Upper lobe of right lung (tissue), 1 donor: ENCODE measurements at regions not wholly inside any gene's neighbourhood (a gene's known extent, or its start where the extent isn't known, plus 50 kb on each side); places are given as distances from the start of the nearest gene placed in this dataset.

Experiments used
- ATAC-seq: fragments of 200-7000 bp; cut with Tn5 transposase; one replicate; pipeline ENCODE4 v1.9.1; 2020; ENCODE audit warnings: mild to moderate bottlenecking, moderate library complexity
- DNase-seq: peaks from one replicate; pipeline ENCODE4 v3.0.0-alpha.2; 2020
- H3K27ac ChIP-seq: fragments of 200-600 bp; one replicate; pipeline ENCODE4 v1.8.0; 2022
- H3K27me3 ChIP-seq: fragments of 200-600 bp; one replicate; pipeline ENCODE4 v1.8.0; 2022; ENCODE audit warnings: mild to moderate bottlenecking
- H3K36me3 ChIP-seq: fragments of 200-600 bp; one replicate; pipeline ENCODE4 v1.8.0; 2022
- H3K4me1 ChIP-seq: fragments of 200-600 bp; one replicate; pipeline ENCODE4 v1.8.0; 2022
- H3K4me3 ChIP-seq: fragments of 200-600 bp; one replicate; pipeline ENCODE4 v1.8.0; 2022; ENCODE audit warnings: mild to moderate bottlenecking
- H3K9me3 ChIP-seq: fragments of 200-600 bp; one replicate; pipeline ENCODE4 v1.8.0; 2022
- CTCF ChIP-seq: fragments of 200-600 bp; IDR thresholded peaks from one replicate; pipeline ENCODE4 v1.8.0; 2022; ENCODE audit warnings: antibody characterized with exemption
- intact Hi-C: fragments of 100-400 bp; cut with DNase I; formaldehyde crosslinking; loops from one replicate; pipeline ENCODE4 v1.11.0; 2022
- donor health status: DM: no; HTN: yes; CAD: no; lungs with severe emphysema.

- ATAC-seq (peak; percentile 92), DNase-seq (no peak)
- H3K36me3 ChIP-seq = no peaks in the 10 kb centered on the region
Observed at GRCh38 chr18:22032392-22032961, 136.9 kb upstream of the GATA6 start.

GRCh38 chr18:22033085-22033484 lies 136.3 kb upstream of the GATA6 start:
- H3K27ac ChIP-seq = peak overlapping the region; percentile 19
- no peak overlapping the region for H3K4me3 ChIP-seq
- H3K27me3 ChIP-seq = no peaks in the 10 kb centered on the region
- no peak for ATAC-seq
- intact Hi-C loops = no loop called here
- H3K36me3 ChIP-seq = no peaks in the 10 kb centered on the region
- no peak for TF ChIP-seq CTCF
- no peak for DNase-seq
- H3K9me3 ChIP-seq = no peaks in the 10 kb centered on the region
- H3K4me1 ChIP-seq = no peaks in the 10 kb centered on the region

More at GRCh38 chr18:22032392-22032961, 136.9 kb upstream of the GATA6 start:
- no peak overlapping the region for H3K4me3 ChIP-seq
- peak overlapping the region; percentile 19 for H3K27ac ChIP-seq
- no peaks in the 10 kb centered on the region for H3K9me3 ChIP-seq
- H3K27me3 ChIP-seq = no peaks in the 10 kb centered on the region
- TF ChIP-seq CTCF = no peak
- H3K4me1 ChIP-seq = no peaks in the 10 kb centered on the region
- intact Hi-C loops = no loop called here

GRCh38 chr18:22034276-22034675 lies 135.1 kb upstream of the GATA6 start:
- no peak for TF ChIP-seq CTCF
- H3K4me3 ChIP-seq = no peak overlapping the region
- H3K27ac ChIP-seq = no peak overlapping the region
- intact Hi-C loops = no loop called here
- H3K36me3 ChIP-seq = no peaks in the 10 kb centered on the region
- no peak for DNase-seq
- no peaks in the 10 kb centered on the region for H3K27me3 ChIP-seq
- ATAC-seq = no peak
- no peaks in the 10 kb centered on the region for H3K4me1 ChIP-seq
- no peaks in the 10 kb centered on the region for H3K9me3 ChIP-seq

GRCh38 chr18:22040533-22040932 lies 128.9 kb upstream of the GATA6 start:
- no peak overlapping the region for H3K4me3 ChIP-seq
- H3K27ac ChIP-seq = no peak overlapping the region
- no peaks in the 10 kb centered on the region for H3K9me3 ChIP-seq
- ATAC-seq (no peak), DNase-seq (no peak)
- H3K4me1 ChIP-seq = no peaks in the 10 kb centered on the region
- H3K27me3 ChIP-seq = no peaks in the 10 kb centered on the region
- H3K36me3 ChIP-seq = no peaks in the 10 kb centered on the region
- TF ChIP-seq CTCF = no peak
- intact Hi-C loops = no loop called here

- intact Hi-C loops = no loop called here
- Histone ChIP-seq H3K9me3 (no peaks in the 10 kb centered on the region), H3K27me3 (no peaks in the 10 kb centered on the region), H3K27ac (no peak overlapping the region), H3K4me1 (no peaks in the 10 kb centered on the region), H3K36me3 (no peaks in the 10 kb centered on the region), H3K4me3 (no peak overlapping the region)
- no peak for TF ChIP-seq CTCF
- DNase-seq (no peak), ATAC-seq (no peak)
Observed at GRCh38 chr18:22043837-22044236, 125.6 kb upstream of the GATA6 start.
